NOMO-1 (cell line): ENCODE measurements at regions not wholly inside any gene's neighbourhood (a gene's known extent, or its start where the extent isn't known, plus 50 kb on each side); places are given as distances from the start of the nearest gene placed in this dataset.
"Not testable (repeated sequence)": the region's sequence is repeated elsewhere in the genome, so short reads cannot be mapped to it uniquely, and the experiment has no call there.

ENCODE experiments used
- DNase-seq, 2 experiments: peaks; one replicate each; lab custom pipeline; 2025; ENCODE audit not compliant: unreplicated experiment in 2 of 2; lab: John Stamatoyannopoulos, UW

GRCh38 chr5:152606776-152607364 lies 201.8 kb upstream of the NMUR2 start:
- DNase-seq: no peak

GRCh38 chr5:152607401-152608160 lies 202.5 kb upstream of the NMUR2 start:
- no peak for DNase-seq

- DNase-seq: no peak
Measured at GRCh38 chr5:152608458-152608857, 203.4 kb upstream of the NMUR2 start.

DNA sequence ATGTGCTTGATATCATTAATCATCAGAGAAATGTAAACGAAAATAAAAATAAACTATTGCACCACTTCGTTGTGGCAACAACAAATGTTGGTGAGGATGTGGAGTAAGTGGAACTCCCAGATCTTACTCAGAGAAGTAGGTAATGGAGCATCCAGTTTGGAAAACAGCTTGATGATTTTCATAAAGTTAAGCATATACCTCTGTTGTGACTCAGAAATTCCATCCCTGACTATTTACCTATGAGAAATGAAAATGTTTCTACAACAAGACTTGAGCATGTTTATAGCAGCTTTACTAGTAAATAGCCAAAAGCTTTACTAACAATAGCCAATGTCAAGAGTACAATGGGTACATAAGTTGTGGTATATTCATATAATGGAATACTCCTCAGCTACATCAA lies 214.7 kb upstream of the NMUR2 start:
- no peak for DNase-seq

DNA sequence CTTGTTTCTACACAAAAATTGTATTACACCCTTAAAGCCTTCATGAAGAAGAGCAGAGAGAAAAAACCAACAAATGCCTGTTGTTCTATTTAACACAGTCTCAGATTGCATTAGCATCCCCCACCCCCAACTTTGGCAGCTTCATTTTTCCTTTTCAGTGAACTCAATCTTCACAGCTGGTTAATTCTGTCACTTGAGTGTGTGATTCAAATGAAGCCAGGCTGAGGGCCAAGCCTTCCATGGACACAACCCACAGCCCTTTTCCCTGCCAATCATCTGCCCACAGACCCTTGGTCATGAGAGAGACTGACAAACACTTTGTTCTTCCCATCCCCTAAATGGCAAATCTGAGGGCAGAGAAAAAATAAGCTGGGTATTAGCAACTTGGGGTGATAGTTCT lies 217.5 kb upstream of the NMUR2 start:
- DNase-seq: no peak

DNA sequence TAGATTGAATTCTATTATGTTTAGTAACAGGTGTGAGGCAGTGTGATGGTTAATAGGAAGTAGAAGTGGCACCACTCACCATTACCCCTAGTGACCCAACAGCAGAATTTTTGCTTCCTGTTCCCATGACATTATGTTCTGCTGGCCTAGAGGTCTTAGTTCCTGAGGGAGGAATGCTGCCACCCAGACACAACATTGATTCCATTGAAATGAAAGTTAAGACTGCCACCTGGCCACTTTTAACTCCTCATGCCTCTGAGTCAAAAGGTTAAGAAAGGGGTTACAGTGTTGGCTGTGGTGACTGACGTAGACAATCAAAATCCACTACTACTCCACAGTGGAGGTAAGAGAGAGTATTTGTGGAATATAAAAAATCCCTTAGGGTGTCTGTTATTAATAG lies 218.9 kb upstream of the NMUR2 start:
- no peak for DNase-seq

DNA sequence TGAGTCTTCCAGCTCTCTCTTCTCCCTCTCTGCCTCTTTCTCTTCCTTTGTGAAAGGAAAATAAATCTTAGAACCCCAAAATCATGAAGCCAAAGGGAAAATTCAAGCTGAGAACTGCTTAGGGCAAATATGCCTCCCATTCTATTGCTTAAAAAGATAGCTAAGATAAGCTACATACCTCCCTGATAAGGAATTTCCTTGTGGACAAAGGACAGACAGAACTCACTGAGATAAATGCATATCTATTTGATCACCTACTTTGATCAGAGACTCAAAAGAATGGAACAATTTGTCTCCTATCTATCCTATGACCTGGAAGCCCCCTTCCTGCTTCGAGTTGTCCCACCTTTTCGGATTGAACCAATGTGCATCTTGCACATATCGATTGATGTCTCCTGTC lies 220.6 kb upstream of the NMUR2 start:
- DNase-seq: no peak

- no peak for DNase-seq
Measured at GRCh38 chr5:152631221-152631620, 226.1 kb upstream of the NMUR2 start.

- DNase-seq: no peak
Measured at GRCh38 chr5:152632360-152632759, 227.3 kb upstream of the NMUR2 start.

DNA sequence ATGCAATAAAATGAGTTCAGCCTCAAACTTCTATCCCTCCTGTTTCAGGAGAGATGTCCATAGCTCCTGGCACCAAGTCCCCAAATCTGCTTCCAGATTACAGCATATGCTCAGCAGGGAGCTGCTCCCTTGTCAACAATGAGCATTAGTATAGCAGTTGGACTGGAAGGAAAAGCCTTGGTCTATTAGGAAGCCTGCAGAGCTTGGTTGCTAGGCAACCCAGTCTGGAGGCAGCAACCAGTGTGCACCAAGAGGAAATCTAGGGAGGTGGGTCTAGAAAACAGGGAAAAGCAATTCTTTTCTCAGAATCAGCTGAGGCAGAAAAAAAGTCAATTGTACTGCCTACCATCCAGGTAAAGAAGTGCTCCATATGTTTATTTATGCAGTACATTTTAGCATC lies 229.5 kb upstream of the NMUR2 start:
- no peak for DNase-seq

DNA sequence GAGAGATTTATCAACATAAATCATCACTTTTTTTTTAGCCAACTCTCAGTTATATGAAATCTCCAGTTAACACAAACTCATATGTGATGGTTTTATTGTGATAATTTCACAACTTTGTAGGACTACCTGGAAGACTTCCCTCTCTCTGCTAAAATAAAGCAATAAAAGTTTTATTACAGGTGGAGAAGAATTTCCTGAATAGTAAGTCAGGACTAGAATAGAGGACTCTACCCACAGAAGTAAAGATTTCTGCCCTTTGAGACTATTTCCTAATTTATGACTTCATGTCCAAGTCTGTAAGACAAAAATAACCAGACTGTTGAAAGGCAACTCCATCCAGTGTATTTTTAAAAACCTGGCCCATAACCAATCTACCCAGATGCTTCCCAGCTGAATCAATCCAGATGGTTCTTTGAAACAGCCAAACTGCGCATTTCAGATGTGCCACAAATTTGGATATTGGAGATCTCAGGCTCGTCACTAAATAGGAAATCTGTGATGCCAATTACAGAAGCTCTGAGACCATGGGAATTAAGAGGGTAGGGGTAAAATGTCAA lies 234.0 kb upstream of the NMUR2 start:
- no peak for DNase-seq

DNA sequence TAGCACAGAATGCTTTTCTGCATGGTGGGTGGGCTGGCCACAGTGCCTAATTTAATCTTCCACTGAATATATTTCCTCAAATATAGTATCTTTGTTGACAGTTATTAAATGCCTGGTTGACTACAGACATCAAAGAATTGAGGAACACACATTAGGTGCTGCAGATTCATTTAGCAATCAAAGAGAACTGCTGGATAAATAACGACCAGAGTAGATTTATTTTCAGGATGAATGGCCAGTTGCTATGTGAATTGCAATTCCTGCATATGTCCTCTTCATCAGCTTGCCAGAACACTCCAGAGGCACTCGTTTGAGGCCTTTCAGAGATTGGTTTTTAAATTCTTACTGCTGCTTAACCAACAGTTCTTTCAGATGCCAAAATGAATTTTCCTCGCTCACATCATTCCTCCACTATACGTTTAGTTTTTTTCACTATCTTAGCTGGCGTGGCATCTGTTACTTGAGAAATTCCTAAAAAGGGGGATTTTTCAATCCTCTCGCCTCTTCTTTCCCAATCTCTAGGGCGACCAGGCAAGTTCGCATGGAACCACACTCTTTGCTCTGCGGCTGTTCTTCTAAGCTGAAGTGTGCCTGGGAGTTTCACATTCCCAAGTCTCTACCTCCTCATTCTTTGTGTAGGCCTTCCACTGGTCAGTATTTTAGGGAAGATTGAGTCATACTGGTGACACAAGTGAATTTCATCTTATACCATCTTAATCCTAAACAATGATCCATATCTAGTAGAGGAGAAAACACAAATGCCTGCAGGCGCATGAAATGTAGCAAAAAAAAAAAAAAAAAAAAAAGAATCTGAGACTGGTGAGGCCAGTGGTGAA lies 237.1 kb upstream of the NMUR2 start:
- no peak for DNase-seq

- no peak for DNase-seq
Measured at GRCh38 chr5:152642880-152643279, 237.8 kb upstream of the NMUR2 start.

GRCh38 chr5:152644029-152644728 lies 239.1 kb upstream of the NMUR2 start:
- no peak for DNase-seq

DNA sequence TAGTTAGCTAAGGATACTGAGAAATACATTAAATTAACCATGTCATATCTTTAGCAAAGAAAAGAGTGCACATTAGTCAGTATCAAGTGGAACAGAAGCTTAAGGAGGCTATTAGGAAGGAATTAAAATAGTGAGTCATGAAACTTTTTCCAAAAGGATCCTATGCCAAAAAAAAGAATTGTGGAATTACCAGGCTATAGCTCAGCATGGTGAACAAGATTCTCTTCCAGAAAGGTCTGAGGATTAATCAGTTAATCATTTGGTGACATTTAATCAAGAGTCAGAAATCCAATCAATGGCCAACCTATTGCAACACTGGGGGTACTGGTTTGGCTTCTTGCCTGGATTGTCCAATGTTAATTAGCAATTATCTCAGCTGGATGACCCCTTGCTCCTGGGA lies 244.5 kb upstream of the NMUR2 start:
- no peak for DNase-seq

DNA sequence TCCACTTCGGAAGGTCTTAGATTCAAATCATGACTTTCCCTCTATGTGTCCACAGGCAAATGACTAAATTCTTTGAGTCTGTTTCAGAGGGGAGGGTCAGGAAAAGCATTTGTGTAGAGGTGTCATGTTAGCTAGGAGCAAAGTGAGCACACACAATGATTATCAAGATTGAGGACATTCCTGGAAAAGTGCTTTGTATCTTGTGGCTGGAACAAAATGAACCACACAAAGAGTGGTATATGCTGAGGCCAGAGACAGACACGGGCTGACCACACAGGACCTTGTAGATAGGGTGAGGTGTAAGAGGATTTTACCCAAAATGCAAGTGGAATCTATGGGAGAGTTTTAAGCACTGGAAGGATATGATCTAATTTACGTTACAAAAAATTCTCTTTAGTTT lies 245.3 kb upstream of the NMUR2 start:
- no peak for DNase-seq

DNA sequence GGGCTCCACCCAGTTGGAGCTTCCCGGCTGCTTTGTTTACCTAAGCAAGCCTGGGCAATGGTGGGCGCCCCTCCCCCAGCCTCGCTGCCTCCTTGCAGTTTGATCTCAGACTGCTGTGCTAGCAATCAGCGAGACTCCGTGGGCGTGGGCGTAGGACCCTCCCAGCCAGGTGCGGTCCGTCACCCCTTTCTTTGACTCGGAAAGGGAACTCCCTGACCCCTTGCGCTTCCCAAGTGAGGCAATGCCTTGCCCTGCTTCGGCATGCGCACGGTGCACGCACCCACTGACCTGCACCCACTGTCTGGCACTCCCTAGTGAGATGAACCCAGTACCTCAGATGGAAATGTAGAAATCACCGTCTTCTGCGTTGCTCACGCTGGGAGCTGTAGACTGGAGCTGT lies 254.4 kb upstream of the NMUR2 start:
- DNase-seq: not testable (repeated sequence)

DNA sequence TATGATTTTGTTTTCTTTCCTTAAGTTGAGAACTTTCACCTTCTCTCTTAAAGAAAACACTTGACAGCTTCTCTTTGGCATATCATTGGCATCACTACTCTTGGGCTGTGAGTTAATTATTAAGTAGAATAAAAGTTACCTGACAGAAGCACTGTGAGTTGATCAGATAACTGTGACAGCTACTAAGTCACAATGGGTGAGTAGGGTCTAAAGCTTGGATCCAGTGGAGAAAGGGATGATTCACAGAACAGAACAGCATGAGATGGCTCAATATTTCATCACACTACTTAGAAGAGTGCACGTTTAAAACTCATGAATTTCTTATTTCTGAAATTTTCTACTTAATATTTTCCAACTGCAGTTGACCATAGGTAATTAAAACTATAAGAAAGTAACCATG lies 268.5 kb upstream of the NMUR2 start:
- DNase-seq: no peak

DNA sequence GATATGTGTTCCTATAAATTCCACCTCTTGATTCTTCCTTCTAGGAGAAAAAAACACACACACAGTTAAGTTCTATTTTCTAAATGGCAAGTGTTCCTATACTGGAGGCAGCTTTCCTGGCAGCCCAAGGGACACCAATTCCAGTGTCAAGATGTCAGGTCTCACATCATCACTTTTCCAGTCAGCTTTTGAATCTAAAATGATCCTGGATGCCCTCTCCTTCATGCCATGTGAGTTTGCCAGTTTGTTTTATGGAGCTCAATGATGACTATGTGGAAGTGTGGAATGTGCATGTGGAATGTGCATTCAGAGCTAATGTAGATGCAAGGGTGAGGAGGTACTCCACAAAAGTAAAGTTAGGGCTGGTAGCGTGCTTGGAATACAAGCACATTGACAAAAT lies 269.3 kb upstream of the NMUR2 start:
- no peak for DNase-seq

- DNase-seq: no peak
Measured at GRCh38 chr5:152676196-152676595, 271.1 kb upstream of the NMUR2 start.

DNA sequence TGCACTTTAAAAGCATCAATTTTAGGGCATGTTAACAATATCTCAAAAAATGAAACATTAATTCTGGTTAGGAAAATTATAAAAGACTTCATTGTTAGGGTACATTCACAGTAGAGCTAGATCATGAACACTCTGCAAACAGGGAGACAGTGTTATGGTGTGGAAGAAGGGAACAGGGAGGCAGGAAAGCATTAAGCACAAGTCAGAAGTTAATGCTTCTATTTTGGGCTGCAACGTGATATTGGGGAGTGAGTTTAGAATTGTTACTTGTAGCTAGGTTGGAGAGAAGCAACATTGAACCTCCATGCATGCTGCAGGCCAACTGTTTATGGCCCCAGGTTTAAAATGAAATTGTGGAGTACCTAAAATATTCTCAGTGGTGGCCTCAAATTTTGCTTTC lies 278.1 kb upstream of the NMUR2 start:
- DNase-seq: no peak
